ENCODE measurements at regions not wholly inside any gene's neighbourhood (a gene's known extent, or its start where the extent isn't known, plus 50 kb on each side); places are given as distances from the start of the nearest gene placed in this dataset.

- no peak for TF ChIP-seq CTCF (conservative IDR thresholded peaks at IDR 0.05; ENCODE audit: low read depth, low read length)
- no peak overlapping the region for H3K4me3 ChIP-seq (ENCODE audit: low read length)
- peak; percentile 11 for DNase-seq (ENCODE audit: low read depth)
Measured at GRCh38 chr3:165462636-165463334, 266.6 kb upstream of the SLITRK3 start.

- TF ChIP-seq CTCF (conservative IDR thresholded peaks at IDR 0.05; ENCODE audit: low read depth, low read length): no peak
- no peak for DNase-seq (ENCODE audit: low read depth)
- H3K4me3 ChIP-seq (ENCODE audit: low read length): no peak overlapping the region
Measured at GRCh38 chr3:165459924-165460835, 264.0 kb upstream of the SLITRK3 start.

DNA sequence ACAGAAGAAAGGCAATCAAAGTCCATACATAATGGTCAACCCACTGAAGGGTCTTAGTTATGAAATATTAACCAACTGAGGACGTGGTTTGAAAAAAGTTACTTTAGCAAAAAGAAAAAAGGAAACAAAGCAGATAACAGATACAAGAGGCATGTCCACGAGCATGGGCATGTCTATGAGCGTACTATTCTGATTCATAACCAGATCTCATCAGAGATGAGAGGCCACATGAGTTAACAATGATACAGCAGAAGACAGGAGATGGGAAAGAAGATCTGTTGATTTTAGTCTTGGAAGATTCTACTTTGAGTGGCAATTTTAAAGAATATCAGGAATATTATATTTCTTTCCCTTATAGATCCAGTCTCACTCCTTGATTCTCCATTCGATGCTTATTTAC, 262.9 kb upstream of the SLITRK3 start:
- no peak for DNase-seq (ENCODE audit: low read depth)
- no peak overlapping the region for H3K4me3 ChIP-seq (ENCODE audit: low read length)
- no peak for TF ChIP-seq CTCF (conservative IDR thresholded peaks at IDR 0.05; ENCODE audit: low read depth, low read length)

- TF ChIP-seq CTCF (conservative IDR thresholded peaks at IDR 0.05; ENCODE audit: low read depth, low read length): no peak
- H3K4me3 ChIP-seq (ENCODE audit: low read length): no peak overlapping the region
- no peak for DNase-seq (ENCODE audit: low read depth)
Measured at GRCh38 chr3:165457096-165457495, 260.9 kb upstream of the SLITRK3 start.

GRCh38 chr3:165455793-165456192, 259.6 kb upstream of the SLITRK3 start:
- DNase-seq (ENCODE audit: low read depth): no peak
- no peak overlapping the region for H3K4me3 ChIP-seq (ENCODE audit: low read length)
- no peak for TF ChIP-seq CTCF (conservative IDR thresholded peaks at IDR 0.05; ENCODE audit: low read depth, low read length)

DNA sequence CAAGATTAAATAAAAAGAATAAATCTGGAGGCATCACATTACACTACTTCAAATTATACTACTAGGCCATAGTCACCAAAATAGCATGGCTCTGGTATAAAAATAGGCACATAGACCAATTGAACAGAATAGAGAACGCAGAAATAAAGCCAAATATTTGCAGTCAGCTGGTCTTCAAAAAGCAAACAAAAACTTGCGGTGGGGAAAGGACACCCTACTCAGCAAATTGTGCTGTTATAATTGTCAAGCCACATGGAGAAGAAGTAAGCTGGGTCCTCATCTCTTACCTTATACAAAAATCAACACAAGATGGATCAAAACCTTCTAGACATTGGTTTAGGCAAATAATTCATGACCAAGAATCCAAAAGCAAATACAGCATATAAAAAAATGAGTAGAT, 259.2 kb upstream of the SLITRK3 start:
- H3K4me3 ChIP-seq (ENCODE audit: low read length): no peak overlapping the region
- no peak for DNase-seq (ENCODE audit: low read depth)
- TF ChIP-seq CTCF (conservative IDR thresholded peaks at IDR 0.05; ENCODE audit: low read depth, low read length): no peak
